ENCODE measurements at regions not wholly inside any gene's neighbourhood (a gene's known extent, or its start where the extent isn't known, plus 50 kb on each side); places are given as distances from the start of the nearest gene placed in this dataset.
"Not testable (repeated sequence)": the region's sequence is repeated elsewhere in the genome, so short reads cannot be mapped to it uniquely, and the experiment has no call there.

DNA sequence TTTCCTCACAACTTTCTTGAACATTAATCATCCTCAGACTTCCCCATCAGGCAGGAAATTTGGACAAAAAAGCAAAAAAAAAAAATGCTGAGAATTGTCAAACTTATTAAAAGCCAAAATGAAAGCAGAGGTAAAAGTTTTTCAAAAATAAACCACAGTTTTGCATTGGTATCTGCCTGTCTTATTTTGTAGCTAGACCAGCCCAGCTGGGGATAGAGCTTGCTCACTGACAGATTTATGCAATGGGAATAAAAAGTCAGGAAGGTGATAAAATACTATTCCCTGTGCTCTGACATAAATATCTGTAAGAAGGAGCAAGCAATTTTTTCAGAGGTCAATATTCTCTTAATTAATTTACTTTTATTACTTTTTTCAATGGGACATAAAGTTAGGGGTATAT lies 1006.7 kb upstream of the ALCAM start:
- Histone ChIP-seq H2AFZ (ENCODE audit: low read length) (no peak overlapping the region), H3K4me2 (ENCODE audit: insufficient read depth, insufficient read length, low read length) (no peak overlapping the region), H4K91ac (ENCODE audit: insufficient read length, low read depth, low read length) (no peak overlapping the region), H3K4ac (ENCODE audit: low read depth, low read length) (no peak overlapping the region), H2BK12ac (ENCODE audit: insufficient read length, low read depth, low read length) (no peak overlapping the region), H3K18ac (ENCODE audit: insufficient read length, low read depth, low read length) (no peak overlapping the region), H3K23ac (ENCODE audit: insufficient read length, low read depth, low read length) (no peak overlapping the region), H3K27me3 (ENCODE audit: insufficient read depth, low read length) (no peaks in the 10 kb centered on the region), H3K23me2 (ENCODE audit: insufficient read length, low read depth, low read length, poor library complexity, severe bottlenecking) (no peaks in the 10 kb centered on the region), H2BK5ac (ENCODE audit: insufficient read length, low read length) (no peak overlapping the region), H4K5ac (ENCODE audit: insufficient read length, low read depth, low read length) (no peak overlapping the region), H4K20me1 (ENCODE audit: control insufficient read depth, insufficient read depth, insufficient read length) (no peaks in the 10 kb centered on the region), H2BK120ac (ENCODE audit: low read depth, low read length, poor library complexity, severe bottlenecking) (no peak overlapping the region), H2BK20ac (ENCODE audit: low read depth, low read length, poor library complexity, severe bottlenecking) (no peak overlapping the region), H3K14ac (ENCODE audit: insufficient read depth, low read length) (no peak overlapping the region), H3K56ac (ENCODE audit: insufficient read length, low read depth, low read length) (no peak overlapping the region), H2AK5ac (ENCODE audit: insufficient read length, low read length) (no peak overlapping the region), H2BK15ac (ENCODE audit: low read depth, low read length) (no peak overlapping the region), H4K8ac (replicated peaks; ENCODE audit: insufficient read length, low read depth, low read length) (no peak overlapping the region), H3T11ph (ENCODE audit: low read length) (no peak overlapping the region), H3K4me1 (ENCODE audit: insufficient read depth, low read length) (no peaks in the 10 kb centered on the region), H3K9ac (ENCODE audit: extremely low read depth, insufficient read length, low read length) (no peak overlapping the region), H3K79me2 (ENCODE audit: insufficient read depth, low read length) (no peaks in the 10 kb centered on the region), H3K27ac (ENCODE audit: insufficient read length, low read depth, low read length) (no peak overlapping the region), H3K79me1 (ENCODE audit: insufficient read depth, low read depth, low read length, poor library complexity, severe bottlenecking) (no peaks in the 10 kb centered on the region), H3K9me3 (ENCODE audit: control insufficient read depth, low read depth, low read length) (no peaks in the 10 kb centered on the region)
- no peaks in the 10 kb centered on the region; a peak in 1 of 5 replicates for H3K9me3 Mint-ChIP-seq
- DNase-seq, result no peak
- H3K27me3 Mint-ChIP-seq (ENCODE audit: low read depth), result no peaks in the 10 kb centered on the region; the same call in 1 of the 2 replicates
- peaks cover 0 to 2% of the 10 kb centered on the region in 2 experiments; a peak in 1 of 4 replicates for H3K4me1 Mint-ChIP-seq
- H3K27ac Mint-ChIP-seq, result no peak overlapping the region
- no peak overlapping the region for H3K4me3 Mint-ChIP-seq
- H3K36me3 Mint-ChIP-seq (ENCODE audit: insufficient read depth in 1 of 3, low read depth in 3 of 3), result no peaks in the 10 kb centered on the region
- TF ChIP-seq, protein P1, sequence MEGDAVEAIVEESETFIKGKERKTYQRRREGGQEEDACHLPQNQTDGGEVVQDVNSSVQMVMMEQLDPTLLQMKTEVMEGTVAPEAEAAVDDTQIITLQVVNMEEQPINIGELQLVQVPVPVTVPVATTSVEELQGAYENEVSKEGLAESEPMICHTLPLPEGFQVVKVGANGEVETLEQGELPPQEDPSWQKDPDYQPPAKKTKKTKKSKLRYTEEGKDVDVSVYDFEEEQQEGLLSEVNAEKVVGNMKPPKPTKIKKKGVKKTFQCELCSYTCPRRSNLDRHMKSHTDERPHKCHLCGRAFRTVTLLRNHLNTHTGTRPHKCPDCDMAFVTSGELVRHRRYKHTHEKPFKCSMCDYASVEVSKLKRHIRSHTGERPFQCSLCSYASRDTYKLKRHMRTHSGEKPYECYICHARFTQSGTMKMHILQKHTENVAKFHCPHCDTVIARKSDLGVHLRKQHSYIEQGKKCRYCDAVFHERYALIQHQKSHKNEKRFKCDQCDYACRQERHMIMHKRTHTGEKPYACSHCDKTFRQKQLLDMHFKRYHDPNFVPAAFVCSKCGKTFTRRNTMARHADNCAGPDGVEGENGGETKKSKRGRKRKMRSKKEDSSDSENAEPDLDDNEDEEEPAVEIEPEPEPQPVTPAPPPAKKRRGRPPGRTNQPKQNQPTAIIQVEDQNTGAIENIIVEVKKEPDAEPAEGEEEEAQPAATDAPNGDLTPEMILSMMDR (conservative IDR thresholded peaks at IDR 0.05), result no peak

DNA sequence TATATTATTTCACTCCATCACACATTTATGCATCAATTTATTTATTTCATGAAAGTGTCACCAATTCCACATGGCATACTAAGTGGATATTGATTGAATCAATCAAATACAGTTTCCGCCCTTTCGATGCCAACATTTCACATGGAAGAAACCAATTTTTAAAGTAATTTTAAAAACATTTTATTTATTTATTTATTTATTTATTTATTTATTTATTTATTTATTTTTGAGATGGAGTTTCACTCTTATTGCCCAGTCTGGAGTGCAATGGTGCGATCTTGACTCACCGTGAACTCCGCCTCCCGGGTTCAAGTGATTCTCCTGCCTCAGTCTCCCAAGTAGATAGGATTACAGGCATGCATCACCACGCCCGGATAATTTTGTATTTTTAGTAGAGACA lies 1005.0 kb upstream of the ALCAM start:
- H3K23me2 ChIP-seq (ENCODE audit: insufficient read length, low read depth, low read length, poor library complexity, severe bottlenecking); H3K27ac ChIP-seq (ENCODE audit: insufficient read length, low read depth, low read length); H3K4me3 Mint-ChIP-seq; H3K4me2 ChIP-seq (ENCODE audit: insufficient read depth, insufficient read length, low read length); H3K36me3 Mint-ChIP-seq (ENCODE audit: insufficient read depth in 1 of 3, low read depth in 3 of 3); H3T11ph ChIP-seq (ENCODE audit: low read length); H3K27ac Mint-ChIP-seq; H3K4me1 Mint-ChIP-seq; H3K79me1 ChIP-seq (ENCODE audit: insufficient read depth, low read depth, low read length, poor library complexity, severe bottlenecking); H2BK12ac ChIP-seq (ENCODE audit: insufficient read length, low read depth, low read length); H4K8ac ChIP-seq (replicated peaks; ENCODE audit: insufficient read length, low read depth, low read length); H4K91ac ChIP-seq (ENCODE audit: insufficient read length, low read depth, low read length); H4K20me1 ChIP-seq (ENCODE audit: control insufficient read depth, insufficient read depth, insufficient read length); H2BK15ac ChIP-seq (ENCODE audit: low read depth, low read length); H3K18ac ChIP-seq (ENCODE audit: insufficient read length, low read depth, low read length); H2AK5ac ChIP-seq (ENCODE audit: insufficient read length, low read length); H3K9me3 ChIP-seq (ENCODE audit: control insufficient read depth, low read depth, low read length); H2AFZ ChIP-seq (ENCODE audit: low read length); H3K4ac ChIP-seq (ENCODE audit: low read depth, low read length); H3K4me1 ChIP-seq (ENCODE audit: insufficient read depth, low read length); H2BK5ac ChIP-seq (ENCODE audit: insufficient read length, low read length); H4K5ac ChIP-seq (ENCODE audit: insufficient read length, low read depth, low read length); DNase-seq; H3K79me2 ChIP-seq (ENCODE audit: insufficient read depth, low read length); H3K9me3 Mint-ChIP-seq; H3K27me3 ChIP-seq (ENCODE audit: insufficient read depth, low read length); H2BK120ac ChIP-seq (ENCODE audit: low read depth, low read length, poor library complexity, severe bottlenecking); H3K56ac ChIP-seq (ENCODE audit: insufficient read length, low read depth, low read length); H3K14ac ChIP-seq (ENCODE audit: insufficient read depth, low read length); H3K9ac ChIP-seq (ENCODE audit: extremely low read depth, insufficient read length, low read length); H2BK20ac ChIP-seq (ENCODE audit: low read depth, low read length, poor library complexity, severe bottlenecking); H3K23ac ChIP-seq (ENCODE audit: insufficient read length, low read depth, low read length); H3K27me3 Mint-ChIP-seq (ENCODE audit: low read depth): not testable (repeated sequence)
- no CpG with 5 or more reads among the region's 8 CpGs for WGBS (ENCODE audit: extremely low coverage, insufficient read length, low lambda C conversion rate)
